Lung (tissue), 11 donors: ENCODE measurements at regions not wholly inside any gene's neighbourhood (a gene's known extent, or its start where the extent isn't known, plus 50 kb on each side); places are given as distances from the start of the nearest gene placed in this dataset.

Experiments used
- ATAC-seq: fragments of 200-7000 bp; cut with Tn5 transposase; one replicate; pipeline ENCODE4 v1.9.1; 2020; ENCODE audit warnings: moderate number of reproducible peaks; ENCODE audit not compliant: insufficient read depth, low FRiP score
- DNase-seq, 3 donors: peaks; one replicate each; pipeline ENCODE4 v3.0.0-alpha.2; 2013 to 2017
- H3K27ac ChIP-seq, 2 donors: one replicate each; pipeline ENCODE4 v1.5.1; 2013; ENCODE audit warnings: mild to moderate bottlenecking in 2 of 2, moderate library complexity in 2 of 2, control low read depth in 1 of 2, inconsistent platforms in 1 of 2, low read depth in 1 of 2, low read length in 1 of 2
- H3K27me3 ChIP-seq, 3 donors: one replicate each; pipeline ENCODE4 v1.5.1; 2013; ENCODE audit warnings: low read length in 2 of 3; ENCODE audit not compliant: control insufficient read depth in 3 of 3, insufficient read depth in 3 of 3
- H3K36me3 ChIP-seq, 4 donors: one replicate each; pipeline ENCODE4 v1.5.1; 2013; ENCODE audit warnings: low read length in 4 of 4, mild to moderate bottlenecking in 1 of 4, moderate library complexity in 1 of 4; ENCODE audit not compliant: control insufficient read depth in 4 of 4, insufficient read depth in 4 of 4
- H3K4me1 ChIP-seq, 5 donors: one replicate each; pipeline ENCODE4 v1.5.1; 2013; ENCODE audit warnings: low read length in 5 of 5, mild to moderate bottlenecking in 2 of 5, moderate library complexity in 1 of 5; ENCODE audit not compliant: control insufficient read depth in 5 of 5, insufficient read depth in 5 of 5
- H3K4me3 ChIP-seq: one replicate; pipeline ENCODE4 v1.5.1; 2013; ENCODE audit warnings: mild to moderate bottlenecking, control low read depth, moderate library complexity
- H3K9ac ChIP-seq, 2 donors: one replicate each; pipeline ENCODE4 v1.5.1; 2013; ENCODE audit warnings: low read length in 2 of 2, control low read depth in 1 of 2; ENCODE audit not compliant: insufficient read depth in 1 of 2
- H3K9me3 ChIP-seq, 4 donors: one replicate each; pipeline ENCODE4 v1.5.1; 2013; ENCODE audit warnings: low read length in 3 of 4, mild to moderate bottlenecking in 1 of 4, moderate library complexity in 1 of 4; ENCODE audit not compliant: control insufficient read depth in 4 of 4, insufficient read depth in 3 of 4
- WGBS, 2 donors: extraction: QIAGEN DNeasy Blood & Tissue Kit; methylation state at CpG; one replicate each; pipeline ENCODE4 v1.1.7; 2013; 5-methylcytosine and 5-hydroxymethylcytosine counted together
- TF ChIP-seq, protein P1 (sequence below): IDR thresholded peaks from 2 replicates; pipeline ENCODE4 v1.5.1; 2012; ENCODE audit warnings: mild to moderate bottlenecking; ENCODE audit errors: control extremely low read depth, extremely low read depth
- donor health status: control.
- donor health status: control.
- donor health status: Bipolar disorder and iron deficiency.
- donor health status: healthy.
- donor health status: DM: yes; HTN: yes; CAD: no.

- no peak overlapping the region for H3K4me3 ChIP-seq
- 93 to 96% methylated on average over 3 of the region's 3 CpGs for WGBS, 2 donors
- H3K36me3 ChIP-seq = no peaks in the 10 kb centered on the region
- TF ChIP-seq, protein P1, sequence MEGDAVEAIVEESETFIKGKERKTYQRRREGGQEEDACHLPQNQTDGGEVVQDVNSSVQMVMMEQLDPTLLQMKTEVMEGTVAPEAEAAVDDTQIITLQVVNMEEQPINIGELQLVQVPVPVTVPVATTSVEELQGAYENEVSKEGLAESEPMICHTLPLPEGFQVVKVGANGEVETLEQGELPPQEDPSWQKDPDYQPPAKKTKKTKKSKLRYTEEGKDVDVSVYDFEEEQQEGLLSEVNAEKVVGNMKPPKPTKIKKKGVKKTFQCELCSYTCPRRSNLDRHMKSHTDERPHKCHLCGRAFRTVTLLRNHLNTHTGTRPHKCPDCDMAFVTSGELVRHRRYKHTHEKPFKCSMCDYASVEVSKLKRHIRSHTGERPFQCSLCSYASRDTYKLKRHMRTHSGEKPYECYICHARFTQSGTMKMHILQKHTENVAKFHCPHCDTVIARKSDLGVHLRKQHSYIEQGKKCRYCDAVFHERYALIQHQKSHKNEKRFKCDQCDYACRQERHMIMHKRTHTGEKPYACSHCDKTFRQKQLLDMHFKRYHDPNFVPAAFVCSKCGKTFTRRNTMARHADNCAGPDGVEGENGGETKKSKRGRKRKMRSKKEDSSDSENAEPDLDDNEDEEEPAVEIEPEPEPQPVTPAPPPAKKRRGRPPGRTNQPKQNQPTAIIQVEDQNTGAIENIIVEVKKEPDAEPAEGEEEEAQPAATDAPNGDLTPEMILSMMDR = no peak
- H3K27ac ChIP-seq = no peak overlapping the region
- no peaks in the 10 kb centered on the region for H3K9me3 ChIP-seq
- H3K9ac ChIP-seq = no peak overlapping the region
- H3K27me3 ChIP-seq = no peaks in the 10 kb centered on the region
- no peak for DNase-seq
- H3K4me1 ChIP-seq = peaks cover 0 to 3% (median 0%) of the 10 kb centered on the region in 5 donors
- ATAC-seq = no peak
These were observed 301.6 kb upstream of the C11orf87 start for GRCh38 chr11:109120341-109120740.

DNA sequence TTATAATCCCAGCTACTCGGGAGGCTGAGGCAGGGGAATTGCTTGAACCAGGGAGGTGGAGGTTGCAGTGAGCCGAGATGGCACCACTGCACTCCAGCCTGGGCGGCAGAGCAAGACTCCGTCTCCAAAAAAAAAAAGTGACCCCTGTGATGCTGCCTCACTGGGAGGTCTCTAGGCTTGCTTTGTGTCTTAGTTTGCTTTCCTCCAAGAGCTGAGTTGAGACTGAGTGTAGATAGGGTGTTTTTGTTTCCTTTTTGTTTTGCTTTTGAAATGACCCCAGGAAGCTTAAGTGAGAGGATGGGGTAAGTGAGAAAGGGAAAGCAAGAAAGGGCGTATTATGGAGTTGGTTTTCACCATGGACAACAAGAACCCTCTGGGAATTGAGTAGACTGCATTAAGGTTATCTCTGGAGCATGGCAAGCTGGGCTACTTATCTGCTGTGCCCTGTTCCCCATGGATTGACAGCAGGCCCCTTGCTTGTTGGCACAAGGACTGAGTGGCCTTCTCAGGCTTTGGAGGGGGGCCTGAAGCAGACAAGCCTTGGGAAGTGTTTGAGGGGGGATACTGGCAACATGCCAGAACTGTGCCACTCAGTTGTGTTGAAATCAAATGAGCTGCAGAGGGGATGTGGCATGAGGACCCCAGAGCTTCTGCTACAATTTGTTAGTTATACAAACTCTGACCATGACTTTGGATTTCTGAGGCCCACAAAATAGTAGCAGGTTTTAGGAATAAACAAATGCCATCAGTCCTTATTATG lies 300.6 kb upstream of the C11orf87 start:
- no peak overlapping the region for H3K27ac ChIP-seq
- ATAC-seq (no peak), DNase-seq (no peak)
- H3K9me3 ChIP-seq = no peaks in the 10 kb centered on the region
- H3K36me3 ChIP-seq = no peaks in the 10 kb centered on the region
- peaks cover 0 to 3% (median 0%) of the 10 kb centered on the region in 5 donors for H3K4me1 ChIP-seq
- no peak overlapping the region for H3K9ac ChIP-seq
- 92 to 94% methylated on average over 5 of the region's 5 CpGs for WGBS, 2 donors
- H3K27me3 ChIP-seq = no peaks in the 10 kb centered on the region
- TF ChIP-seq, protein P1 = no peak
- no peak overlapping the region for H3K4me3 ChIP-seq

GRCh38 chr11:109123816-109124787 lies 297.9 kb upstream of the C11orf87 start:
- Histone ChIP-seq H3K27me3 (no peaks in the 10 kb centered on the region), H3K27ac (no peak overlapping the region), H3K4me1 (peaks cover 0 to 3% (median 0%) of the 10 kb centered on the region in 5 donors), H3K36me3 (no peaks in the 10 kb centered on the region), H3K9ac (no peak overlapping the region), H3K9me3 (no peaks in the 10 kb centered on the region), H3K4me3 (no peak overlapping the region)
- ATAC-seq (no peak), DNase-seq (peak in 2 of 3 donors; percentile 22 to 27)
- WGBS, 2 donors = 68 to 80% methylated on average over 11 of the region's 11 CpGs
- TF ChIP-seq, protein P1 = no peak
